ENCODE measurements at regions not wholly inside any gene's neighbourhood (a gene's known extent, or its start where the extent isn't known, plus 50 kb on each side); places are given as distances from the start of the nearest gene placed in this dataset.

GRCh38 chr20:7609251-7609650 is 331.0 kb downstream of the HAO1 start:
- no peak for TF ChIP-seq ZNF580 (tag by site-specific recombination; IDR thresholded peaks at IDR 0.05)
- TF ChIP-seq CTCF (tag by site-specific recombination; IDR thresholded peaks at IDR 0.05) = no peak
- TF ChIP-seq ZSCAN5A (tag by site-specific recombination; IDR thresholded peaks at IDR 0.05) = no peak
- no peak for TF ChIP-seq ZEB2 (tag by site-specific recombination; IDR thresholded peaks at IDR 0.05)
- TF ChIP-seq ZFP69B (tag by site-specific recombination; IDR thresholded peaks at IDR 0.05) = no peak
- TF ChIP-seq ZNF677 (tag by site-specific recombination; IDR thresholded peaks at IDR 0.05) = no peak
- no peak for TF ChIP-seq GLI4 (tag by site-specific recombination; IDR thresholded peaks at IDR 0.05)
- TF ChIP-seq HOXA7 (CRISPR knock-in tag; IDR thresholded peaks at IDR 0.05; ENCODE audit: borderline replicate concordance) = no peak
- TF ChIP-seq ZNF24 (tag by site-specific recombination; IDR thresholded peaks at IDR 0.05) = no peak
- no peak for TF ChIP-seq GFI1B (tag by site-specific recombination; IDR thresholded peaks at IDR 0.05)
